ENCODE measurements at regions not wholly inside any gene's neighbourhood (a gene's known extent, or its start where the extent isn't known, plus 50 kb on each side); places are given as distances from the start of the nearest gene placed in this dataset.
A peak's percentile ranks its signal among the peaks of the same experiment; 100 is the strongest.

DNA sequence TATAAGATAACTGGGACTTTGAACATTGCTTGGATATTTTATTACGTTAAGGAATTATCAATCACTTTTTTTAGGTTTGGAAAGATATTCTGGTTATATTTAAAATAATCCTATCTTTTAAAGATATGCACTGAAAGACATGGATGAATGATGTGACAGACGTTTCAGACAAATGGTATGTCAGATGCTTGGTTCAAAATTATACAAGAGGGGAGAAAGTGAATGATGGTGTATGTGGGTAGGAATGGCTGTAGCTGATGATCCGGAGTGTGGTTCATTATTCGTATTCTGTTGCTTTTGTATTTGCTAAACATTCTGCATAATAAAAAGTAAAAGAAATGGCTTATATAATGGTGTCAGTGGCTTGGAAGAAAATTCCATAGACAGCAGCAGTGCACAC lies 51.0 kb upstream of the SNRPB2 start:
- no peak for DNase-seq

DNA sequence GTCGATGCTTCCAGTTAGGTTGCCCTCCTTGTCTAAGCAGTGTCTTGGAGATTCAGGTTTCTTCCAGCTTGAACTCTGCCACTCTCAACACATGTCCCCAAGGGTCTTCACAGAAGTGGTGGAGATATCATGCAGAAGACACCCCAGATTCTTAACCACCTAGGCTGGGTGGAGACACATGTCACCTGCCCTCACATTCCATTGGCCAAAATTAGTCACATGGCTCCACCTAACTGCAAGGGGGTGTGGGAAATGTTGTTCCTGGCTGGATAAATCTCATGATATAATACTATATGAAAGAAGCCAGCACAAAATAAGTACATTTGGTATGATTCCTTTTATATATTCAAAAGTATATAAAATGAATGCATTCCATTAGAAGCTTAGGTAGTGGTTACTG lies 52.9 kb upstream of the SNRPB2 start:
- DNase-seq = no peak

DNA sequence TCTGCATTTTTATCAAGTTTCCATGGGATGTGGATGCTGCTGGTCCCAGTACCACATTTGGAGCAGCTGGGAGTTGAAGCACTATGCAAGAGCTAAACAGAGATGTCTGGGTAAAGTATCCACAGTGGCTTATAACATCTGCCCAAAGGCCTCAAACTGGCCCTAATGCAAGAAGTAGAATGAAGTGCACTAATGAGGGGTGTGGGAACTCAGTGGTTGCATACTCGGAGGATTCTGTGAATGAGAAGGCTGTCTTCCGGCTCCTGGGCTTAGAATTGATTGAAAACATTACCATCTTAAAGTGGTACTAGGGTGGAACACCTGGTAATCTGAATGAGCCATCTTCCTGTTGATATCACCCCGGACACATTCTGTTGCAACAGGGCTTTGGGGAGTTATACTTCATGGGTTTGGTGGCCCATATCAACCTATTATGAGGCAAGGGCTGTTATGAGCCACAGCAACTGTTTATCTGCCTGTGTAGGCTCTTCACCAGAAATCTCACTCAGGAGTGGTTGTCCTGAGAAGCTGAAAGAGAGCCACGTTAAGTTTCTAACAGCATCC lies 54.7 kb upstream of the SNRPB2 start:
- no peak for DNase-seq

DNA sequence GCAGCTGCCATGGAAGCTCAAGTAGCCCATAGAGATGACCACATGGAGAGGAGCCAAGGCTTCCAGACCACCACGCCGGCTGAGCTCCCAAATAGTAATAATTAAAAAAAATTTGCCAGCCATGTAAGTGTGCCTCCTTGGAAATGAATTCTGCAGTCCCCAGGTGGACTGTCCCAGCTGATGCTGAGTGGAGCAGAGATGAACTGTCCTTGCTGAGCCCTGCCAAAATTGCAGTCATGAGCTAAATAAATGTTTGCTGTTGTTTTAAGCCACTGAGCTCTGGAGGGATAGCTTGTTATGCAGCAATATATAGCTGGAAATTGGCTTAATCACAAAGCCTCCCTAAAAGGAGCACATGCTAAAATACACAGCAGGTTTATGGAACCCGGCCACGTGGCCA lies 55.6 kb upstream of the SNRPB2 start:
- DNase-seq = no peak

DNA sequence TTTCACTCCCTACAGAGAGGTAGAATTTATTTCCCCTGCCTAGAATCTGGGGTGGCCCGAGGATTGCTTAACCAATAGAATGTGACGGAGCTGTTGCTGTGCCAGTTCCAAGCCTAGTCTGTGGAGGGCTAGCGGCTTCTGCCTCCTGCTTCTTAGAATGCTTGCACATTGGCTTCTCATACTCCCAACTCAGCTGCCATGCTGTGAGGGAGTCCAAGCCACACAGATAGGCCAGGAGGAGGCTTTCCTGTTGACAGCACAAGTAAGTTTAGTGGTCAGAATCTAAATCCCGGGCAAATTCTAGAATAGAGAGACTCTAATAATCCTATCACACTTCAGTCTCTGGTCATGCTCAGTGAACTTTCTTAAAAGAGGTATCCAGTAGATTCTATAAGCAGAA lies 57.5 kb upstream of the SNRPB2 start:
- no peak for DNase-seq

DNA sequence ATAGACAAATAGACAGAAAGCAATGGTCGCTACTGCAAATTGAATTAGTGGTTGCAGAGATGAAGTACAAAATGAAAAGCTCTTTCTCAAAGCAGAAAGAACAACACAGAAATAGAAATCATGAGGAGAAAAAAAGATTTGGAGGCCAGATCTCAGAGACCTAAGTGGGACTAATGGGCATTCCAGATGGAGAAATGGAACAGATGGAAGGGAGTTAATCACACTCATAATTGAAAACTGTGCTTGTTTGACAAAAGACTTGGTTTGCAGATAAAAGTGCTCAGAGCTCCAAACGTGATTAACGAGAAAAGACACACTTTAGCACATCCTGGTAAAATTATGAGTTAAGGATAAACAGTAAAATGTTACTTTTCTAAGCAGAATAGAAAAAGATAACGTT lies 58.1 kb upstream of the SNRPB2 start:
- no peak for DNase-seq

DNA sequence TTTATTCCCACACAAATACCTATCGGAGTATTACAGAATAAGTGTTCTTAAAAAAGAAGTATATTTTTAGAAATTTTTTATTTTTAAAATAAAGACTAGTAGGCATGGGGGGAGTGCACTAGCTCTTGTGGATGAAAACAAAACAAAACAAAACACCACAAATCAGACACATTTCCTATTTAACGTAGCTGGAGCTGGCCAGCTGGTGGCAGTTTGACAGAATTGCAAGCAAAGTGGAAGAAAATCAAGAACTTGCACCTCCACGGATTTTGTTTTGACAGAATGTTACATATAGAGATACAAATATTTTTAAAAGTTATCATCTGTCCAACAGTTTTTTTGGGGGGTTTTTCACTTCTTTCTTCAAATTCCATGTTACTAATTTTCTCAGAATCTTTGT lies 63.6 kb upstream of the SNRPB2 start:
- no peak for DNase-seq

DNA sequence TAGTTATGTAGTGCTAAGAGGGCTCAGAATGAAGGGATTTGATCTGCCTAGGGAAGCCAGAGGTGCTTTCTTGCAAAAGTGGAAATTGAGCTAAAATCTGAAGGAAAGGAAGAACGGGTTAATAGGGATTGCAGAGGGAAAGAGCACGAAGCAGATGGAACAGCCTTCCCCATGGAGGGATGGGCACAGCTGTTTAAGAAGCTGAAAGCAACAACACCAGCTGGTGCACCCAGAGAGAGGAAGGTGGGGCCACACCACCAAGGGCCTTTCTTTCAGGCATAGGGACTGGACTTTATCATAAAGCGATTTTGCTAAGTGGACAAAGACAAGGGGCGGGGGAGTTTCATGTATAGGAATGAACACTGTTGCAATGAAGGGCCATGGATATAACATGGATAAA lies 65.8 kb upstream of the SNRPB2 start:
- DNase-seq = no peak

DNA sequence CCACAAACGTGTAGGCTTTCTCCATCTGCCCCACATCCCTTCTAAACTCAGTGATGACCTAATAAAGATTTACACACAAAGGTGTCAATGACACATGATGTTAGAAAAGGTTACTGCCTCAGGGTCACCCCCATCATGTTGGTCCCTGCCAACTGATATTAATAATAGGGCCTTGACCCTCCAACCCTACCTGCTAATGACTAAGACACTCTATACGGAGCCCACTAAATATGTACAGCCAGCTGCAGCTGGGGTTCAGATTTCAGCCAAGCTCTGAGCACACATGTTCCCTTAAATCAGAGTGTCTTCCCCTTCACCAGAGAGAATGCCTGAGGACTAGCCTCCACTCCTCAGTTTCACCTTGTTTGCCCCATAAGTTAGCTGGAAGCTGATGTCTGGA lies 67.4 kb upstream of the SNRPB2 start:
- no peak for DNase-seq

DNA sequence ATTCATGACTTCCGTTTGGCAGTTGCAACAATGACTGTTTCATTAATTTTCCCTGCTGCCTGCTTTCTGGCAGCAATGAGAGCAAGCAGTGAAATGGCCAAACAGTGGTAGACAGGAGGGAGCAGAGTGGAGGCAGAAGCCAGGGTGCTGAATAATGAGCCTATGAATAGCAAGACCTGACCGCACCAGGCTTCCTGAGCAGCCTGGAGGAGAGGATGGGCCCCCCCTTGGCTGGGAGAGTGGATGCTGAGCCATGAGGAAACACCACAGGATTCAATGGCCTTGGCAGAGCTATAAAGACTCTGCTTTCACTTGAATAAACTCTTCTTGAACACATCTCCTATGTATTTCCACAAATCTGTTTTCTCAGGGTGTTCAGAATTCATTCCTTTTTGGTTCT lies 68.1 kb upstream of the SNRPB2 start:
- DNase-seq = peak; percentile 24 to 70

DNA sequence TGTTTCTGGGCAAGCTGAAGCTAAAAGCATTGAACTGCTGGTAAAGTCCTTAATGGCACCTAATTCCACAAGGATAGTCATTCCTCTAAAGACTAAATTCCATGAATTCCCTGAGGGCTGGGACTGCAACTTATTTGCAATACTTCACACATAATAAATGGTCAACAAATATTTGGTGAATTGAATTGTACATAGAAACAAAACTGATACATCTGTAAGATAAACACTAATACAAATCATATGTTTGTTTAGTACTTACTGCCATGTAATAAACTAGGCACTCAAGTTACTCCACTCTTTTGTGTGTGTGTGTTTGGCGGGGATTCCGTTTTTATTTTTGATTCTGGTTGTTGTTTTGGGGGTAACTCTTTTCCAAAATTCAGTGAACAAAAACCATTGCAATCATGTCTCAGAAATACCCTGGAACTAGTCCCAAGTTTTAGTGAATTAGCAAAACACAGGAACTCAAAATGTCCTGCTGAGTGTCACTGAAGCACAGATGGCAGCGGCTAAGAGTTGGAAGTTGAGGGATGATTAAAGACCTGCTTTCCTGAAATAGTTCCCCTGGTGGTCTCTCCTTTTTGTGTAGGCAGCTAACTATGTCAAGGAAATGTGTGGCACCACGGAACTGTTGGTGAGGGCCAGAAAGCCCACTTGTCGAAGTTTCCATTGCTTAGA lies 74.8 kb upstream of the SNRPB2 start:
- no peak for DNase-seq

DNA sequence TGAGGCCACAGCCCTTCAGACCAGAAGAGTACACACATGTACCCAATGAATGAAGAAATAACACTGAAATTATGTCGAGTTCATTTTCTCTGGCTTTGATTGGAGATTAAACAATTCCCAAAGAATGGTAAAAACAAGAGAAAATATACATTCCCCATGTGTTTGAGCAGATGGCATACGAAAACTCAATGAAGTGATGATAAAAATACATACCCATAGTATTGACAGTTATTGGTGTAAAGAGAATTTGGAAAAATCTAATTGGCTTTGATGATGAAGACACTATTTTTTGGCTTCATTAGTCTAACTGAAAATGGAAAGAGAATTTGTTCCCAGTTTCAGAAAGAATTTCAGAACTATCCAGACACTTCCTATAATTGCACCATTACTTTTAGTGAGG lies 76.6 kb upstream of the SNRPB2 start:
- no peak for DNase-seq

DNA sequence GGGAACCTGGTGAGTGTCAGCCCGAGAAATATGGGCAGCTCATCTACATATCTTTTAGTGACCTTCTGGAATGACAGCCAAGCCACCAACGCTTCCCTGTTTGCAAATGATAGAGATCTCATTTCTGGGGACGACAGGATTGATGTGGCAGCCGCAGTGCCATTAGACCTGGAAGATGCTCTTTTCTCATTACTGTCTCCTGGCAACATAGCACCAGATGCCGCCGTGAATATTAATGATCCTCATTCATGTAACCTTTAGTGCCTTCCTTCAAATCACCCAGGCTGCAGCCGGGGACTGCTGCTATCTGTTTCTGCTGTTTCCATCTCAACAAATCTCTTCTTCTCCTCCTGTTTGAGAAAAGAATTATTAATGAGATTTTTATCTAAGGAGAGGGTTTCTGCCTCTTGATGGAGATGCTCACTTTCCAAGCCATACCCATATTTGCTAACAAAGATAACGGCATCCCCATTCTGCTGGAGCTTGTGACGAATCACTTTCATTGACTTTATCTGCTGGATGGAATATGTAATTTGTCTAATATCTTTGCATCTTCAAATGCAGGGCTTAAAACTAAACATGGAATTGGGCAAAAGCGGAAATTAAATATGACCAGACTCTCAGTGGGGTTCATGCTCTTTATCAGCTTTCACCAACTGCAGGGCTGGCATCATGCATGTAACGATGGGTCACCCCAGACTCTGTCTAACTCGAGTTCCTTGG lies 74.8 kb upstream of the KIF16B start:
- DNase-seq = no peak

DNA sequence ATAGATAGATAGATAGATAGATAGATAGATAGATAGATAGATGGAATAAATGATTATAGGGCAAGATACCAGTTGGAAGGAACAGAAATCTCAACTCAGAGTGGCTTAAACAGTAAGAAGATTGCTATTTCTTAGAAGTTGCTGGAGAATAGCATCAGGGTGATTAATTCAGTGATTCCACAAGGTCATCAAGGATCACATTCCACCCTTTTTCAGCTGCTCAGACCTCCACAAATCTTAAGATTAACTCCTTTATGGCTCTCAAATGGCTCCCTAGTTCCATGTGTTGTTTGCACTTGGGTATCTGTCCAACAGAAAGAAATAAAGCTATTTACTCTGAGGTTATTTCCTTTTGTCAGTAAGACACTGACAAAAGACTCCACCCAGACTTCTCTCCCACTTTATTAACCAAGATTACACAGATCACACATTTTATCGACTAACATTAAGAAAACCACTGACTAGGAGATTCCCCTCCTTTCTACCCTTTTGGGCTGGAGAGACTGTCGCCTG lies 68.3 kb upstream of the KIF16B start:
- DNase-seq = no peak

DNA sequence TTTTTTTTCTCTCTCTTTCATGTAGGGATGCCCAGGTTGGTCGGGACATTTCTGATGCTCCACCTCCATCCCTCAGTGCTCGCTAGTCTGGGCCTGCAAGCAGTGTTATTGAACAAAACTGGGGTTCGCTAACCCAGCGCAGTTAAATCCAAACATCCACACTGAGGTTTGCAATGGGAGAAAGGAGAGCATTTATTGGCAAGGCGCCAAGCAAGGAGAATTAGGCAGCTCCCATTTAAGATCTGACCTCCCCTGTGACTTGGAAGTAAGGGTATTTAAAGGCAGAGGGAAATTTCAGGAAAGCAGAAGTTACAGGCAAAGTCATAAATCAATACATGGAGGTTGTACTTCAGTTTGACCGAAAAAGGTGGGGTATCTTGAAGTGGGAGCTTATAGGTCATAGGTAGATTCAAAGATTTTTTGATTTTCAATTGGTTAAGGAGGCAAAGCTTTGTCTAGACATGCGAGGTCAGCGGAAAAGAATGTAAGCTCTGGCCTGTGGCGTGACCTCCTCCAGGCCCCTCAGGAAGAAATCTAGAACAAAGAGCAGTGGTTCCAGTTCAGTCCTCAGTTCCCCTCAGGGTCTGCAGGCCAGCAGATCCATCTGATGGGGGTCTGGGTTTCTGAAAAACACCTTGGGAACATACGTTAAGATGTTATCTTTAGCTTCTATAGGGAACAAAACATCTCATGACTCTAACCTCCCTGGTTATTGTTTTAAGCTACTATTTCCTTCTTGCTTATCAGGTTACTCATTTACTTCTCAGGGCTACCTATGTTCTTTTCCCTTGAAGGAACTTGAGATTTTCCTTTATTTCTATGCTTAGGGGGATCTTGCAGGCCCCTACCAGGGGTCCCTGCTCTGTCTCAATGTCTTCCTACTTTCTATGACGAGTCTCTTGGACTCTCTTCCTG lies 66.0 kb upstream of the KIF16B start:
- no peak for DNase-seq

DNA sequence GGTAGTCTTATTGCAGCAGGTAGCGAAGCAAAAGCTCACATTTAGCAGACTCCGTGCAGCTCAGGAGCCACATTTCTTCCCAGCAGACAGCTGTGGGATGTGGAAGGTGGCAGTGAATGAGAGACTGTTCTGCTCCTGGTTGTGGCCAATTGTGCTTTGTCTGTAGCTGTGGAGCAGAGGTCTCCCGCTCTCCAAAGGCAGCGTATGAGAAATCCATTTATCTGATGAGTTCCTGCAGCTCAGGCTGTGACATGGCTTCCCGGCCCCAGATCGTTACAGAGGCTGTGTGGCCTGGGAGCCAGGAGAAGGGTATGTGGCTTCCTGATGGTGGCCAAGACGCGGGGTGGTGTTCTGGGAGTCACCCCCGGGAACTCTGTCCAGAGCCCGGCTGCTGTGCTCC lies 64.5 kb upstream of the KIF16B start:
- DNase-seq = no peak

DNA sequence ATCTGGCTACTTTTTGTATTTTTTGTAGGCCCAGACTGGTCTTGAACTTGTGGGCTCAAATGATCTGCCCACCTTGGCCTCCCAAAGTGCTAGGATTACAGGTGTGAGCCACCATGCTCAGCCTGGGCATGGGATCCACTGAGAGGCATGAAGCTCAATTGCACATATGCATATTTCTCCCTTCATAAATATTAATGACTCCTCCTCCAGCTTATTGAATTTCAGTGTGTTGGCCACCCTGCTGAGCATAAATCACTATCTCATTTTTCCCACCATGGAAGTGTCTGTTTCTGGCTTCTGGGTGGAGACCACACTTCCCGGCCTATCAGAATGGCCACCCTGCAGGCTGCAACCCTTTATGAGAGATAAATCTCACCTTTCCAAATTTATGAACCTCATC lies 53.6 kb upstream of the KIF16B start:
- no peak for DNase-seq

DNA sequence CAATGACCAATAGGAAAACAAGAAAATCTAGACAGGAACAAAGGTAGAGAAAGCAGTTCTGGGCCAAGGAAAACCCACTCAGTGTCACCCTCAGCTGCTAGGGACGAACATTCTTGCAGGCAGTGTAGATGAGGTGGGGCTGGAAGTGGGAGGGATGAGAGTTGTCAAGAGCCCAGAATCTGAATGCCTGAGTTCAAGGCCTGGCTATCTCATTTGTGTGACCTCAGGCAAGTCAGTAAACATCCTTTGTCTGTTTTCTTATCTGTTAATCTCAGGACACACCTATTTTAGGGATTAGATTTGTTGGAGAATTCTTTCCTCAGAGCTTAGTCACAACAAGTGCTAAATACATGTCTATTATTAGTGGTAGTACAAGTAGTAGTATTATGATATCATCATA lies 50.9 kb upstream of the KIF16B start:
- no peak for DNase-seq

Data from hippocampal formation (tissue), 2 donors.